Fibroblast of mammary gland (primary cell): ENCODE measurements at regions not wholly inside any gene's neighbourhood (a gene's known extent, or its start where the extent isn't known, plus 50 kb on each side); places are given as distances from the start of the nearest gene placed in this dataset.

Experiments
- DNase-seq: peaks from one replicate; pipeline ENCODE4 v3.0.0-alpha.2; 2010; ENCODE audit warnings: low read depth
- H3K4me3 ChIP-seq: 2 replicates; pipeline ENCODE4 v1.5.1; 2011; ENCODE audit warnings: low read depth, mild to moderate bottlenecking, low read length, moderate library complexity; ENCODE audit not compliant: control insufficient read depth
- CTCF ChIP-seq: conservative IDR thresholded peaks from 2 replicates; pipeline ENCODE4 v1.5.1; 2011; ENCODE audit warnings: low read depth, low read length, inconsistent platforms; ENCODE audit not compliant: control insufficient read depth, insufficient read depth

GRCh38 chr10:58925381-58925780, 251.1 kb upstream of the PHYHIPL start:
- H3K4me3 ChIP-seq, result no peak overlapping the region
- DNase-seq, result no peak
- no peak for TF ChIP-seq CTCF

GRCh38 chr10:58930500-58930899, 245.9 kb upstream of the PHYHIPL start:
- peak; percentile 71 for DNase-seq
- no peak overlapping the region for H3K4me3 ChIP-seq
- no peak for TF ChIP-seq CTCF

GRCh38 chr10:58932126-58932525, 244.3 kb upstream of the PHYHIPL start:
- H3K4me3 ChIP-seq, result no peak overlapping the region
- DNase-seq, result peak; percentile 22
- TF ChIP-seq CTCF, result no peak

GRCh38 chr10:58932577-58933314, 243.7 kb upstream of the PHYHIPL start:
- no peak overlapping the region for H3K4me3 ChIP-seq
- no peak for TF ChIP-seq CTCF
- no peak for DNase-seq

GRCh38 chr10:58936364-58936763, 240.1 kb upstream of the PHYHIPL start:
- TF ChIP-seq CTCF, result no peak
- H3K4me3 ChIP-seq, result no peak overlapping the region
- DNase-seq, result no peak

- H3K4me3 ChIP-seq, result no peak overlapping the region
- no peak for TF ChIP-seq CTCF
- no peak for DNase-seq
Observed at GRCh38 chr10:58937423-58937822, 239.0 kb upstream of the PHYHIPL start.
